ENCODE measurements at regions not wholly inside any gene's neighbourhood (a gene's known extent, or its start where the extent isn't known, plus 50 kb on each side); places are given as distances from the start of the nearest gene placed in this dataset.

GRCh38 chr5:115751176-115751575, 65.3 kb downstream of the CDO1 start:
- TF ChIP-seq CTCF (IDR thresholded peaks at IDR 0.05; ENCODE audit: low read depth, low read length): no peak
- no peak for TF ChIP-seq MAX (IDR thresholded peaks at IDR 0.05; ENCODE audit: low read depth, low read length)
- TF ChIP-seq POLR2A (IDR thresholded peaks at IDR 0.05; ENCODE audit: extremely low read depth, insufficient read length): no peak
